ENCODE measurements at regions not wholly inside any gene's neighbourhood (a gene's known extent, or its start where the extent isn't known, plus 50 kb on each side); places are given as distances from the start of the nearest gene placed in this dataset.

DNA sequence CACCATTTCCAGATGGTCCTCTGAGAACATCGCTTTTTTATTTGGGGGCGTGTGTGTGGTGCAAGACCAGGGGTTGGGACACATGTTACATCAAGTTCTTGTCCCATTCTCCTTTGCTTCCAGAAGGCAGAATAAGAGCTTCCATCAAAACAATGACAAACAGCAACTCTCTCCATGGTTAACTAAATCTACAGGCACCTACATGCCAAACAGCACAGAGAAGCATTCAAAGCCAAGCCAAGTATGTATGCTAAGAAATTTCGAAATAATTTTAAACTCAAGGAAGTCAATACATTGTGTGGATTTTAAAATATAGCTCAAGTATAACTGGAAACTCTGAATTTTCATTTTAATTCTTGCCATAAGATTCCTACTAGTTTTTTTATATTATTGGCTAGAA is 105.6 kb downstream of the SEC61B start:
- no peak for DNase-seq

- DNase-seq: no peak
Measured at GRCh38 chr9:99335280-99335679, 113.2 kb downstream of the SEC61B start.

DNA sequence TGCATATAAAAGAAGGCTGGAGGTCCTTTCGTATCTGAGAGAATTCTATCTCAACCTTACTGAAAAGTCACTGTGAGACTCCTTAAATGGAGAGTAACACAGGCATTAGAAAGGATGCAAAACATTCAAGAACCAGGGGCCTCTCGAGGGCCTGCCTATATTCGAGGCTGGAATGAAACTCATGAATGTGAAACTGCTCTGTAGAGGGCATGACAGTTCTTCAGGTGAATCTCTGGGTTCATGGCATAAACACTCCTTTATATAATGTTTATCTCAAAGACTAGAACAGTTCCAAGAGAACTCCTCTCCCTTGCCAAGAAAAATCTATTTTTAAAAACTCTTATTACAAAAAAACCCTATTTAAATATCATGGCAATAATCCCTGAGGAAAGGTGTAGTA is 113.9 kb downstream of the SEC61B start:
- no peak for DNase-seq

DNA sequence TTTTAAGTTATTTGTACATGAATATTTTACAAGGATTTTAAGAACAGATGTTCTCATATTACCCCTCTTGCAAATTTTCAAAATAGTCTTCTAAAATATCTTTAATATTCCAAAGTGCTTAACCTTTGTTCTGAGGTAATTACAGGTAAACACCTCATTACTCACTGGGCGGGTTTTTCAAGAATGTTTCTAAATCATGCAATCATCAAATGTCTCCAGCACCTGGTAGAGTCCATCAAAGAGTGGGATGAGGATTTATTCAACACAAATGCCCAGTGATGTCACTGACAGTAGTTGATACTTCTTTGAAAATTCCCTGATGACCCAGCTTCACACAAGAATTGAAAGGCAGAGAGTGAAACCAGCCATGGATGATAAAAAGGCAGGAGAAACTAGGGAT is 114.4 kb downstream of the SEC61B start:
- DNase-seq: no peak

GRCh38 chr9:99340281-99340680 is 118.2 kb downstream of the SEC61B start:
- DNase-seq: no peak

- DNase-seq: no peak
Measured at GRCh38 chr9:99341686-99342085, 119.6 kb downstream of the SEC61B start.

DNA sequence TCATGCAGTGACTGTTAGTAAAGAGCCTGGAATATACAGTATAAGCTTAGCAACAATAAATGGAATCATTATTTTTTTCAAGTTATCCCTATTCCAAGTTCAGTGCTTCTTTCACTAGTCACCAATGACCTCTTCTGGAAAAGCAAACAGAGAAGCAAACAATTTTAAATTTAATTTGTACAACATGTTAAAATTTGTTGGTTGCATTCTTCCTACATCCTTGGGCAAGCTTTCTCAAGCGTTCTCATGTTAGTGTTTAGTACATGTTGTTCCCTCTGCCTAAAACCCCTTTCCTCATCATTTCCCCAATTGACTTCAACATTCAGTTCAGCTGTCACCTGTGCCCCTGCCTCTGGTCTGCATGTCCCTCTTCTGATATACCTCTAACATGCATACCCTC is 123.4 kb downstream of the SEC61B start:
- no peak for DNase-seq

GRCh38 chr9:99345942-99346341 is 123.9 kb downstream of the SEC61B start:
- DNase-seq: no peak

DNA sequence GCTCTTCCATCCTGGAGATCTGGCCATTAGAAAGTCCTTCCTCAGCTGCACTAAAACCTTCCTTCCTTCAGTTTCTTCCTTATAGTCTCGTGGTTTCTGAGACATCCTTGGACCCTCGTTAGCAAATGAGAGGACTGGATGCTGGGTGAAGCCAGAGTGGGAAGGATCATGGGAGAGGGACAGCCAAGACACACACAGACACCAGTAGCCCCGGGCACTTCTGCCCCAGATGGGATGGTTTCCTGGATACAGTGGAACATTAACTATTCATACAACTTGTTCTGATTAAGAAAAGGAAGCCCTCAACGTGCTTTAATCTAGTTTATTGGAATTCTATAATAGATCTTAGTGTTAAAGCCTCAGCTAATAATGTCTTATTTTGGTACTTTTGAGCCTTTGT is 125.5 kb downstream of the SEC61B start:
- no peak for DNase-seq

DNA sequence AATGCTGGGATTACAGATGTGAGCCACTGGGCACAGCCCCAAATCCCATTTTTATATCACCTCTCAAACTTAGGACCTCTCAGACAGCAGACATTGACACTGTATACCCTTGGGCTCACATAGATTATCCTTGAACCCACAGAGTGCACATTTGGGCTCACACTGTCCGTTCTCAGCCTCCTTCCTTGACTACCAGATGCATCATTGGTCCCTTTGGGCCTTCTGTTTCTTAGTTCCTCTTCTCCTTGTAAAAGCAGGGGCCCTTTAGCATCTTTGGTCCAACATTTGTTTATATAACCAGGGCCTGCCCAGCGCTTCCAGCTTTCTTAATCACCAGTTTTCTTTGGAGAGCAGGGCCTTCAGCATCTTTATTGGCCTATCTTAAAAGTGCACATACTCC is 126.2 kb downstream of the SEC61B start:
- no peak for DNase-seq

- no peak for DNase-seq
Measured at GRCh38 chr9:99349870-99350269, 127.8 kb downstream of the SEC61B start.

DNA sequence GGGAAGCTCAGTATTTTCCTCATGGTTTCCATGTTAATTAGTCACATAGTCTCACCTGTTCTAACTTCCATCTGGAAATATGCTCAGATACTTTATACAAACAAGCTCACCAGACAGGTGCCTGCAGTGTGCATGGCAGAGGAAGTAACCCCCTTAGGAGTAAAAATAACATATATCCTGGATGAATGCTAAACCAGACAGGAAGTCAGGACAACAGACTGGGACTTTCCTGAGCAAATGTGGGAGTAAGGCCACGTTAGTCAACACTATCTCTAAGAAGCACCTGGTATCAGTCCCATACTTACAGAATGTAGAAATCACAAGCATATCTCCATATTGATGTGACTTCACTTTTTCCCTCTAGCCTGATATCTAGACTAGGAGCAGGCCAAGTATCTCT is 128.4 kb downstream of the SEC61B start:
- no peak for DNase-seq

DNA sequence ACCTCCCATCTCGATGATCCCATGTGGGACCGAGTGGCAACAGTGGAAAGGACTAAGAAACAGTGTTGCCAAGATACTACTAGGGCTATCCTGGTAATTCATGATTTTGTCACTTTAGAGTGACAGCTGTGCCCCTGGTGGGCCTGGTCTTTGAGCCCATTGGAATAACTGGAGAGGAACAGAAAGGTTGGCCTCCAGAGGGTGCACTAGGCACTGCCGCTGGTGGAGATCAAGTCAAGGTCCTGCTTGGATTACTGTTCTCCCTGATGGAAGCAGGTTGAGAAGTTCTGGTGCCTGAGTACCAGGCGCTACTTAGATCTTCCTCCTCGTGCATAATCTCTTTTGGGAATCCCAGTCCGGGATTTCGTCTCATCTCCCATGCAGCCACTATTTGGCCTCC is 129.6 kb downstream of the SEC61B start:
- no peak for DNase-seq

- DNase-seq: no peak
Measured at GRCh38 chr9:99352826-99353225, 130.7 kb downstream of the SEC61B start.

DNA sequence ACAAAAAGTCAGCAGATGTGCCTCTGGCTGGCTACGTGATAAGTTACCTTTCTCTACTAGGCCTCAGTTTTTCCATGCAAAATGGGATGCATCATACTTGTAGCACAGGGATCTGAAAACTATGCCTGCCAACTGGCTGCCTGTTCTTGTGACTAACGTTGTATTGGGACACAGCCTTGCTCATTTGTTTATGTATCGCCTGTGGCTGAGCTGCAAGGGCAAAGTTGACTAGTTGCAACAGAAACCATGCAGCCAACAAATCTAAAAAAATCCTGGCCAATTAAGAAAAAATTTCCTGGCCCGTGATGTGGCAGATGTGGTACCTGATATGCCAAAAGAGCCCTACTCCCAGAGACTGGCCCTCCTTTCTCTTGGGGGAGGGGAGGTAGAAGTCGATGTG is 131.3 kb downstream of the SEC61B start:
- no peak for DNase-seq

GRCh38 chr9:99354104-99354503 is 132.0 kb downstream of the SEC61B start:
- DNase-seq: no peak

GRCh38 chr9:99356512-99356971 is 134.5 kb downstream of the SEC61B start:
- no peak for DNase-seq

DNA sequence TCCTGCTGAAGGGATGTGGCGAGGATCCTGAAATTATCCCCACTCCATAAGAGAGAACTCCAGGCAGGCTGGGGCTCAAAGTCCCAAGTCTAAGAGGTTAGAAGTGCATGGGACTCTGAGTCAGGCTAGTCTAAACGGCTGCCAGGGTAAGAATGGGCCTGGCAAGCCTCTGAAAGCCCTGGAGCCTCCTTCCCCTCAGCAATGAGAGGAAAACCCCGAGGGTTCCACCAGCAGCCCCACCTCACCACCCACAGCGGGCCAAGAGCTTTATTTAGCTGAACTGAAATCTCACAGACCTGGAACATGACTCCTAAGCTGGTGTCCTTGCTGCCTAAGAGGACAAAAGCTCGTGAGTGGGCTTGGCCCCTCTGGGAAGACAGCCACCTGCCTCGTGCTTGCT is 135.5 kb downstream of the SEC61B start:
- DNase-seq: no peak

DNA sequence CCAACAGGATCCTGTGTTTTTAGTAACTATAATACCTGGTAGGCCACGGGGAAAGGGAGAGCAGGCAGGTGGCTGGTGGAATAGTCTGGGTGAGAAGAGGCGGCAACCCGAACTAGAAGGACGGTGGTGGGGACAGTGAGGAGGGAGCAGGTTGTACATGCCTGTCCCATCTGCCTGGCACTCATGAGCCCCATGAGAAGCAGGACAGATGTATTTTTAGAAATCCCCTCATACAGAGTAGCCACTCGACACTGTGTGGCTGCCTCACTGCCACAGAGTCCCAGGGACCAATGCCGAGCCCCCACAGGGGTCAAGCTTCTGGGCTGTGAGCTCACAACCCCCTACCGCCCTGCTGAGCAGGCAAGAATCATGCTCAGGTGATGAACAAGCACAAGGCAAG is 136.6 kb downstream of the SEC61B start:
- DNase-seq: no peak

DNA sequence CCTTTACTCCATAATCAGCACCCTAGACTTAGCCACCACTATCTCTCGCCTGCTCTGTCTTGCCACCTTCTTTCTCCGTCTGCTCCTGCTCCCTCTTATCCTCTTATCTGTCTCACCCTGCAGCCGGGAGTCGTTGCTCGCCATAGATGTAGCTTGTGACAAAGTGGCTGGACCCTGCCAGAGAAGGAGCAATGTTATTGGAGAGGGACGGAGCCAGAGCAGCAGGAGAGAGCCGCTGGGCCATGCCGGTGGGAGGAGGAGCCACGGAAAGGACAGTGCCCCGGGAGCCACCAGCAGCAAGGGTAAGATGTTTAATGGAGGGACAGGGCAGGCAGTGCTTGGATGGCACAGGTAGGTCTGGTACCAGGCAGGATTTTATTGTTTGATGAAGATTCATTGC is 137.3 kb downstream of the SEC61B start:
- no peak for DNase-seq

DNA sequence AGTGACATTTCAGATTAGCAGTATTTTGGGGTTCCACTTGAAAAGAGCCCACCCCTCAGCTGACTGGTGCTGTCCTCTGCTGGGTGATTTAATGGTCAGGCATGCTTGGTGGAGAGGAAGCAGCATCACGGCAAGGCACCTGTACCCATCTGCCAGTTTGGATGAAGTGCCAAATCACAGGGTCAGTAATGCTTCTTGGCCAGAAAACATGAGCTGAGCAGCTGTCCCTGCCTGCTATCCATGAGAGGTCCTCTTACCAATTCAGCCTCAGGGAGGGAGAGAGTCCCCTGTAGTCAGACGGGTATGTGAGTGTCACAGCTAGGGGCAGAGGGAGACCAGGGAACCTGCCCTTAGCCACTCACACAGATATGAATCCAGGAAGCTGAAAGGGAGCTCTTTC is 137.9 kb downstream of the SEC61B start:
- DNase-seq: no peak

DNA sequence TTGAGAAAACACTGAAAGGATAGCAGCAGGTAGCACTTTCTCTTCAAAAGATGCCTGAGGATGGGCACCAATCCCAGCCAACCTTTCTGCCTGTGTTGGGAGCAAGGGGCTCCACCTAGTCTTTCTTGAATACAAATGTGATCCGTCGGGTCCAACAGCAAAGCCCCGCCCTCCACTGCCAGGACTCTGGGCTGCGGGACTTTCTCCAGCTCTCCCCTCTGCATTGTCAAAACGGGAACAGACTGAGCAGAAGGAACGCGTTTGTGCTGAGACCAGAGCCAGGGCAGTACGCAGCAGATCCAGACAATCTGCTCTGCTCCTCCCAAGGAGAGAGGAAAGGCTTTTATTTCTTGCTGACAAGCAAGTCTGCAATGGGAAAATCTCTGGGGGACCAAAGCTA is 139.7 kb downstream of the SEC61B start:
- no peak for DNase-seq

- DNase-seq: no peak
Measured at GRCh38 chr9:99362321-99362720, 140.2 kb downstream of the SEC61B start.

GRCh38 chr9:99363509-99363908 is 141.4 kb downstream of the SEC61B start:
- no peak for DNase-seq

Data from renal pelvis (tissue), 1 donor.